GM23338 (cell line): ENCODE measurements at regions not wholly inside any gene's neighbourhood (a gene's known extent, or its start where the extent isn't known, plus 50 kb on each side); places are given as distances from the start of the nearest gene placed in this dataset.

Experiments
- ATAC-seq: fragments of 200-7000 bp; cut with Tn5 transposase; 3 replicates; pipeline ENCODE4 v1.9.1; 2020
- DNase-seq: peaks from one replicate; pipeline ENCODE4 v3.0.0-alpha.2; 2015; ENCODE audit warnings: low spot score
- H2AFZ ChIP-seq: fragments of 200-600 bp; sonication (generic); 2 replicates; pipeline ENCODE4 v1.8.0; 2016; ENCODE audit warnings: antibody characterized with exemption, mild to moderate bottlenecking, moderate library complexity
- H3F3A ChIP-seq: fragments of 200-600 bp; sonication (generic); replicated peaks from 2 replicates; pipeline ENCODE4 v1.8.0; 2017; ENCODE audit warnings: antibody characterized with exemption, mixed run types, low read depth
- H3K27ac ChIP-seq: fragments of 200-600 bp; sonication (generic); 2 replicates; pipeline ENCODE4 v1.6.1; 2016; ENCODE audit warnings: low read depth
- H3K27me3 ChIP-seq: fragments of 200-600 bp; sonication (generic); 2 replicates; pipeline ENCODE4 v1.8.0; 2016; ENCODE audit warnings: mild to moderate bottlenecking, mixed run types, moderate library complexity; ENCODE audit not compliant: insufficient read depth
- H3K36me3 ChIP-seq: fragments of 200-600 bp; sonication (generic); 2 replicates; pipeline ENCODE4 v1.8.0; 2016; ENCODE audit warnings: mild to moderate bottlenecking; ENCODE audit not compliant: insufficient read depth
- H3K4me1 ChIP-seq: fragments of 200-600 bp; sonication (generic); 2 replicates; pipeline ENCODE4 v1.8.0; 2016; ENCODE audit warnings: mild to moderate bottlenecking, moderate library complexity; ENCODE audit not compliant: insufficient read depth
- H3K4me2 ChIP-seq: fragments of 200-600 bp; sonication (generic); 2 replicates; pipeline ENCODE4 v1.7.1; 2017; ENCODE audit warnings: mixed run types
- H3K4me3 ChIP-seq: fragments of 200-600 bp; sonication (generic); 2 replicates; pipeline ENCODE4 v1.6.1; 2016; ENCODE audit warnings: mixed run types
- H3K79me2 ChIP-seq: fragments of 200-600 bp; sonication (generic); replicated peaks from 2 replicates; pipeline ENCODE4 v1.8.0; 2017; ENCODE audit warnings: mild to moderate bottlenecking; ENCODE audit not compliant: insufficient read depth
- H3K9me2 ChIP-seq: fragments of 200-600 bp; sonication (generic); 2 replicates; pipeline ENCODE4 v1.8.0; 2017; ENCODE audit not compliant: insufficient read depth
- H4K20me1 ChIP-seq: fragments of 200-600 bp; sonication (generic); replicated peaks from 2 replicates; pipeline ENCODE4 v1.8.0; 2017; ENCODE audit warnings: mild to moderate bottlenecking; ENCODE audit not compliant: insufficient read depth
- H3K27ac Mint-ChIP-seq: 2 replicates; pipeline ENCODE4 v1.8.0; 2020; ENCODE audit warnings: inconsistent platforms, mild to moderate bottlenecking, moderate library complexity, mixed read lengths
- H3K27me3 Mint-ChIP-seq: 3 replicates; pipeline ENCODE4 v1.8.0; 2022; ENCODE audit warnings: low read depth, mild to moderate bottlenecking, moderate library complexity, mixed read lengths, inconsistent platforms; ENCODE audit not compliant: insufficient read depth, poor library complexity
- H3K36me3 Mint-ChIP-seq: 3 replicates; pipeline ENCODE4 v1.8.0; 2021; ENCODE audit warnings: low read depth, mild to moderate bottlenecking, inconsistent platforms, moderate library complexity, mixed read lengths
- H3K4me1 Mint-ChIP-seq: 3 replicates; pipeline ENCODE4 v1.8.0; 2020; ENCODE audit warnings: mild to moderate bottlenecking, inconsistent platforms, mixed read lengths
- H3K4me3 Mint-ChIP-seq: 3 replicates; pipeline ENCODE4 v1.8.0; 2021; ENCODE audit warnings: moderate library complexity, mild to moderate bottlenecking, inconsistent platforms, mixed read lengths
- H3K9me3 Mint-ChIP-seq: 3 replicates; pipeline ENCODE4 v1.8.0; 2020; ENCODE audit warnings: moderate library complexity, mild to moderate bottlenecking, inconsistent platforms, mixed read lengths
- CTCF ChIP-seq, 2 experiments: fragments of 200-600 bp in 1 of 2; sonication (generic) in 1 of 2; conservative IDR thresholded peaks; 2 replicates each; pipeline versions ENCODE4 v1.5.1 to v1.6.1; 2016 to 2017; ENCODE audit warnings: antibody characterized with exemption in 2 of 2, low read depth in 2 of 2, mild to moderate bottlenecking in 2 of 2, moderate library complexity in 1 of 2
- ETS1 ChIP-seq: IDR thresholded peaks from 2 replicates; pipeline ENCODE4 v1.6.1; 2016; ENCODE audit warnings: antibody characterized with exemption
- POLR2AphosphoS5 ChIP-seq: IDR thresholded peaks from 2 replicates; pipeline ENCODE4 v1.6.1; 2016; ENCODE audit warnings: antibody characterized with exemption, low read depth
- REST ChIP-seq: IDR thresholded peaks from one replicate; pipeline ENCODE4 v1.6.1; 2018; ENCODE audit warnings: antibody characterized with exemption; ENCODE audit not compliant: unreplicated experiment
- STAT1 ChIP-seq: IDR thresholded peaks from one replicate; pipeline ENCODE4 v1.6.1; 2016; ENCODE audit warnings: antibody characterized with exemption; ENCODE audit not compliant: unreplicated experiment
- ZNF331 ChIP-seq: fragments of 250-450 bp; sonication (Bioruptor Pico); IDR thresholded peaks from 2 replicates; pipeline ENCODE4 v1.5.0; 2020; ENCODE audit warnings: low read depth, mild to moderate bottlenecking, moderate library complexity
- ZNF462 ChIP-seq: fragments of 250-450 bp; sonication (Bioruptor Pico); IDR thresholded peaks from 2 replicates; pipeline ENCODE4 v1.5.0; 2020; ENCODE audit warnings: mild to moderate bottlenecking, moderate library complexity

GRCh38 chr11:119529936-119530335, 107.0 kb upstream of the THY1 start:
- Mint-ChIP-seq H3K27me3 (peaks cover 6% of the 10 kb centered on the region), H3K36me3 (no peaks in the 10 kb centered on the region)

More at GRCh38 chr11:119529936-119530335, 107.0 kb upstream of the THY1 start:
- no peaks in the 10 kb centered on the region for H3F3A ChIP-seq
- Mint-ChIP-seq H3K9me3 (no peaks in the 10 kb centered on the region), H3K4me3 (no peak overlapping the region), H3K4me1 (peaks cover 7% of the 10 kb centered on the region; the same call in 2 of the 3 replicates), H3K27ac (no peak overlapping the region)
- DNase-seq (no peak), ATAC-seq (no peak)
- no peaks in the 10 kb centered on the region for H3K4me1 ChIP-seq
- no peak overlapping the region for H3K27ac ChIP-seq
- no peaks in the 10 kb centered on the region for H4K20me1 ChIP-seq
- no peaks in the 10 kb centered on the region for H3K79me2 ChIP-seq
- H2AFZ ChIP-seq: no peak overlapping the region
- H3K27me3 ChIP-seq: no peaks in the 10 kb centered on the region
- H3K36me3 ChIP-seq: no peaks in the 10 kb centered on the region
- H3K4me3 ChIP-seq: no peak overlapping the region
- TF ChIP-seq POLR2AphosphoS5: no peak
- no peak for TF ChIP-seq REST
- TF ChIP-seq CTCF (conservative IDR thresholded peaks at IDR 0.05; ENCODE audit: low read depth in 2 of 2): no peak
- TF ChIP-seq ETS1: no peak
- TF ChIP-seq ZNF331 (CRISPR knock-in tag): no peak
- TF ChIP-seq ZNF462 (CRISPR knock-in tag): no peak
- TF ChIP-seq STAT1: no peak
- no peak overlapping the region for H3K4me2 ChIP-seq
- H3K9me2 ChIP-seq: no peaks in the 10 kb centered on the region
